Glomerular endothelial cell (primary cell): ENCODE measurements at regions not wholly inside any gene's neighbourhood (a gene's known extent, or its start where the extent isn't known, plus 50 kb on each side); places are given as distances from the start of the nearest gene placed in this dataset.

Experiments used
- DNase-seq: peaks from one replicate; pipeline ENCODE4 v3.0.0-alpha.2; 2011; ENCODE audit warnings: low read depth, low spot score; ENCODE audit errors: extremely low read depth

GRCh38 chr3:154590675-154591384 is 160.8 kb upstream of the GPR149 start:
- DNase-seq: no peak

GRCh38 chr3:154588831-154589230 is 158.8 kb upstream of the GPR149 start:
- no peak for DNase-seq

- no peak for DNase-seq
Observed at GRCh38 chr3:154584974-154585373, 155.0 kb upstream of the GPR149 start.

GRCh38 chr3:154584041-154584440 is 154.1 kb upstream of the GPR149 start:
- DNase-seq: no peak

GRCh38 chr3:154583086-154583634 is 153.2 kb upstream of the GPR149 start:
- no peak for DNase-seq

GRCh38 chr3:154582501-154582900 is 152.5 kb upstream of the GPR149 start:
- no peak for DNase-seq

GRCh38 chr3:154571553-154572226 is 141.7 kb upstream of the GPR149 start:
- no peak for DNase-seq

- DNase-seq: no peak
Observed at GRCh38 chr3:154568064-154568463, 138.1 kb upstream of the GPR149 start.

- DNase-seq: no peak
Observed at GRCh38 chr3:154559623-154560022, 129.6 kb upstream of the GPR149 start.

GRCh38 chr3:154552338-154552737 is 122.3 kb upstream of the GPR149 start:
- DNase-seq: no peak

- no peak for DNase-seq
Observed at GRCh38 chr3:154549391-154549790, 119.4 kb upstream of the GPR149 start.

GRCh38 chr3:154548341-154548740 is 118.4 kb upstream of the GPR149 start:
- no peak for DNase-seq

- DNase-seq: no peak
Observed at GRCh38 chr3:154542837-154543236, 112.8 kb upstream of the GPR149 start.

- DNase-seq: no peak
Observed at GRCh38 chr3:154540950-154541604, 111.1 kb upstream of the GPR149 start.

GRCh38 chr3:154538566-154539360 is 108.8 kb upstream of the GPR149 start:
- no peak for DNase-seq

- no peak for DNase-seq
Observed at GRCh38 chr3:154536751-154537150, 106.8 kb upstream of the GPR149 start.

GRCh38 chr3:154522036-154522602 is 92.1 kb upstream of the GPR149 start:
- no peak for DNase-seq

- no peak for DNase-seq
Observed at GRCh38 chr3:154517404-154517803, 87.4 kb upstream of the GPR149 start.

GRCh38 chr3:154515921-154516320 is 85.9 kb upstream of the GPR149 start:
- DNase-seq: no peak

GRCh38 chr3:154510780-154511179 is 80.8 kb upstream of the GPR149 start:
- no peak for DNase-seq

GRCh38 chr3:154507727-154508126 is 77.7 kb upstream of the GPR149 start:
- DNase-seq: no peak
